ENCODE measurements at regions not wholly inside any gene's neighbourhood (a gene's known extent, or its start where the extent isn't known, plus 50 kb on each side); places are given as distances from the start of the nearest gene placed in this dataset.
"Not testable (repeated sequence)": the region's sequence is repeated elsewhere in the genome, so short reads cannot be mapped to it uniquely, and the experiment has no call there.

DNA sequence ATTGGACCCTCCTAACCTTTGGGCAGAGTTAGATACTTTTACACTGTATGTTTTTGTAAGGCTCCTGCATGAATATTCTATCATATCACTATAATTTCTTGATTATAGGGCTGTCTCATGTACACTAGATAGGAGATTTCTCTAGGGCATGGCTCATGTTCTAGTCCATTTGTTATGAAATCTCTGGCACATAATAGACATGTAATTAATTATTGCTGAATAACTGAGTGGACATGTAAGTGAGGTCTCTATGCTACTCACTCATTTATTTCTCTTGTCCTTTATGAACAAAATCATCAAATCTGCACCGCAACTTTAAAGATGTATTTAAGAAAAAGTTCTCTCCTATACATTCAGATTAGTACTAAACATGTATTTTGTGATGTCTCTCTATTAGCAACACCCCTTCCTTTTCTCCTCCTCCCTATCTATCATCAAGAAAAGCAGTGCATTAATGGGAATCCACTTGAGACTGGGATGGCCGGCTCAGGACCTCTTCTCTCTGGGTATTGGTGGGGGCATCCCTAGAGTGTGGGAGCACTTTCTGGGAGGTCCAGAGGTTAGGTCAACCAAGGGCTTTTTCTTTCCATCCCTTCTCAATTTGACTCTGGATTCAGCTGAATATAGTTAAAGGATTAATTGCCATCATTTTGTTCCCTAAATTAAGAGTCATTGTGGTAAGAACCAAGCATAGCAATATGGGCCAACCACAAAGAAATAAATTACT is 168.0 kb upstream of the HMGA2 start:
- peak; percentile 44 for DNase-seq (ENCODE audit: low spot score)

DNA sequence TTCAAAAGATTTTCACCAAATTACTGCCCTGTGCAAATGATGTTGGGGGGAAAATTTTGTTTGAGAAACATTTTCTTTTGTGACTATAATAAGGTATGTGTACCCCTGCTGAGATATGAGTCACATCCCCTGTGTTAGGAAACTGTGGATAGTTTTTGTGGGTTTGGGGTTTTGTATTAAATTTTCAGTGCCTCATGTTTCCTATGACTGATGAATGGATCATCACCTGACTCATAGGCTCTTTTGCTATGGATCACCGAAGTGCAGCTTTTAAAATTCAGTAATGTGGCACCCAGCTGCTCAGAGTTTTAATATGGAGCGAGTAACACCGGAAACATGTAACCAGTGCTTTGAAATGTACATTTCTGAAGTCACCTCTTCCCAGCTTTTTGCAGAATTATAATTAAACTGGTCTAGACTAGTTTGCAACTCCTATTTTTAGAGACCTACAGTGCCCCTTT is 167.4 kb upstream of the HMGA2 start:
- peak; percentile 99 for DNase-seq (ENCODE audit: low spot score)

DNA sequence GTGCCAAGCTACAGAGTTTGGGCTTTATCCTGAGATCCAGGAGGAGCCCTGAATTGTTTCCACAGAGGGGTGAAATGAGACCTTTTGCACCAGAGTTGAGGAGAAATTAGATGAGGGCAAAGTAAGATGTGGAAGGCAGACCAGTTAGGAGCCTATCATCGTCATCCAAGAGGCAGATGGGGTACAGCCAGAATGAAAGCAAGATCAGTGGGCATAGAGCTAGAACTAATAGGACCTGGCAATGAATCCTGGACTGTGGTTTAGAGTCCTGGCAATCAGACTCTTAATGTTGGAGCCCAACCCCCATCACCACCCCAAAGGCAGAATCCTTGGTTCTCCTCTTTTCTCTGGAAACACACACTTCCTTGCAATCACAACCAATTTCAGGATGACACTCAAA is 166.6 kb upstream of the HMGA2 start:
- peak; percentile 64 for DNase-seq (ENCODE audit: low spot score)

DNA sequence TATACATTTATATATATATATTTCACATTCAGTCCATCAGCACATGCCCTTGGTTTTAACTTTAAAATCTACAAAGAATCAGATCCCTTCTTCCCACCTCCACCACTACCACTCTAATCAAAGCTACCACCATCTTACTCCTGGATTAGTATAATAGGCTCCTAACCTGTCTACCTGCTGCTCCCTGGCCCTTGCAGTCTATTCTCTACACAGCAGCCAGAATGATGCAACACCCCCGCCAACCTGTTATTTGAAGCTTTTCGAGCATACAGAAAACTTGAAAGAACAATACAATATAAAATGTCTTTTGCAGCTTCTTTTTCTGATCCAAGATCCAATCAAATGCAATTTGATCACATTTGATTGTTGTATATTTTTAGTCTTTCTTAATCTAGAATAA is 165.9 kb upstream of the HMGA2 start:
- no peak for DNase-seq (ENCODE audit: low spot score)

DNA sequence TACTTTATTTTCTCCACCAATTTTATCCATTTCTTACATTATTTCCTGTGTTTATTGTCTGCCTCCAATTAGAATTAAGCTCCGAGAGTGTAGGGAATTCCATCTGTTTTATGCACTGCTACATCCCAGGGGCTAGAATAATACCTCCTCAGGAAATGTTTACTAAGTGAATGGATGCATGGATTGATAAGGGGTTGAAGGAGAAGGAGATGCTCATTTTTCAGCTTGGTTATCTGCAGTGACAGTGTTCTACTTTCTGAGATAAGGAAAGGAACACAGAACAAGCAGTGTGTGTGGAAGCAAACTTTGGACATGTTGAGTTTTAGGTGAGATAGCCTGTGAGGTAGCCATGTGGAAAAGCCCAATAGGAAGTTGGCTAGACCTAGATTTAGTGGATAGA is 164.6 kb upstream of the HMGA2 start:
- no peak for DNase-seq (ENCODE audit: low spot score)

DNA sequence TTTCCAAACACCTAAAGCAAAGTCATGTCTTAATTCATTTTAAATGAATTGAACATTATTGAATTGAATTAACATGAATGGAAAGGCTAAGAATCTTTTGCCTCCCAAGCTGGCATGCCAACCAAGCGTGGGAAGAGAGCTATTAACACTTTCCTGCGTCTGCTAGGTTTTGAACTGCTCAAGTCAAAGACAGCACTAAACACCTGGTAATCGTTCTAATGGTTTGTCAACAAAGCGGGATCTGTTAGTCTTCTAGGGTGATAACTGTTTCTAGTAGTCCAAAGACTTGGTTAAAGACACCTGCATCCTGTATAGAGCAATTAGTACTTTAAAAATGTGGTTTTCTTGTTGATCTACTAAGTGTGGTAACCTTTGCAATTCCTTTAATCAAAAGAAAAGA is 164.2 kb upstream of the HMGA2 start:
- DNase-seq (ENCODE audit: low spot score): no peak

DNA sequence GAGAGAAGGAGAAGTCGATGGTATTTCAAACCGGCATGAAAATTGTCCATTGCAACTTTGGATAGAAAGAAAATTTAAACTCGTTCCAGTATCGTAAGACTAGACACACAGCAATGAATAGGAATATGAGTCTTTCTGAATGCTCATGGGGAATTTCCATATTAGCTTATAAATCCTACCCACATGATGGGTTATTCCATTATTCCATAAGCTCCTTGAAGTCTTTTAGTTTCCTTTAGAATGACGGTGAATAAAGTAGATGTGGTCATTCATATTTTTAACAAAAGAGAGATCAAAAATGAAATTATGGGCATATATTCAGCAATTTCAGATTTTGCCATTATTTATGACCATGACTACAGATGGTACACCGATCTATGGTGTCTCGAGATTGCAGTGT is 163.4 kb upstream of the HMGA2 start:
- no peak for DNase-seq (ENCODE audit: low spot score)

DNA sequence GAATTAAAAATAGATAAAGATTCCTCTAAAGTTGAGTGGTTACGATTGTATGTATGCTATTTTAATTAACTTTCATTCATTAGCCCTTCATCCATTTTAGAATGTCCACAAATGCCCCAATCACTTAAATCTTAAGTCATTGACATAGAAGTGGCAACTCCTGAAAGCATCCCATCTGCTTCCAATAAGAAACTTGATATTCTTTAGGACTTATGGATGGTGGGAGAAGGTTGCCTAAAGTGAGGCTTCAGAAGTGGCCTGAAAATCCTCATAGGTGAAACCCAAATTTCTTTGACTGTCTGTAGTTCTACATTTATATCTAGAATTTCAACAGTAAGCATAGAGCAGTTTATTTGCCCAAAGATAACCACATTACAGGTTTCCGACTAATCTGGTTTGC is 161.7 kb upstream of the HMGA2 start:
- DNase-seq (ENCODE audit: low spot score): no peak

DNA sequence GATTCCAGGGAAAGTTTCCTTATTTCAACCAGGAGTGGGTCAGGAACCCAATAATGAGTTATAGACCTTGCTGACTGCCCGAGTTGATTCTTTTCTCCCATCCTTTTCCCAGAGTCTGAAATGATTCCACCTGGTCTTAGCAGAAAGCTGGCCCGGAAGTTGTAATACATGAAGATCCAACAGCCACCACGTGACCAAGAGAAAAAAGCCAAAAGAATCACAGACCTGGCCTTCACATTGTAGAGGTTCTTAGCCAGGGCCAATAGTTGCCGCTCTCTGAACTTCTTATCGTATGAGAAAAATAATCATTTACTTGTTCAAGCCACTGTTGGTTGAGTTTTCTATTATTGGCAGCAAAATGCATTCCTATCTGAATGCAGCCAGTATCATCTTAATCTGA is 161.2 kb upstream of the HMGA2 start:
- DNase-seq (ENCODE audit: low spot score): no peak

DNA sequence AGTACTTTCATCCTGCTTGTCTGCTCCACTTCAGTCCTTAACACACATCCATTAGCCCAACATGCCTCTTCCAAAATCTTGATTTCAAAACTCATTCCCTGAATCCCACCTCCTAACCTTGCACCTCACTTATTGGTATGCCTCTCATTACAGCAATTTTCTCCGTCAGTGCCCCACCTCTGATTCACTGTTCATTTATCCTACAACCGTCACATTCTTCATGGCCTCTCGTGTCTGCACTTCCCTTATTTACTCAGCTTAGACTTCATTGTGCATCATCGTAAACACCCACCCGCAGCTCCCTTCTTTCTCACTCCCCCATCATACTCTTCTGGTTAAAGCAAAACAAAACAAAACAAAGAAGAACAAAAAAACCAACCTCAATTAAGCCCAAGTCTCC is 160.6 kb upstream of the HMGA2 start:
- no peak for DNase-seq (ENCODE audit: low spot score)

DNA sequence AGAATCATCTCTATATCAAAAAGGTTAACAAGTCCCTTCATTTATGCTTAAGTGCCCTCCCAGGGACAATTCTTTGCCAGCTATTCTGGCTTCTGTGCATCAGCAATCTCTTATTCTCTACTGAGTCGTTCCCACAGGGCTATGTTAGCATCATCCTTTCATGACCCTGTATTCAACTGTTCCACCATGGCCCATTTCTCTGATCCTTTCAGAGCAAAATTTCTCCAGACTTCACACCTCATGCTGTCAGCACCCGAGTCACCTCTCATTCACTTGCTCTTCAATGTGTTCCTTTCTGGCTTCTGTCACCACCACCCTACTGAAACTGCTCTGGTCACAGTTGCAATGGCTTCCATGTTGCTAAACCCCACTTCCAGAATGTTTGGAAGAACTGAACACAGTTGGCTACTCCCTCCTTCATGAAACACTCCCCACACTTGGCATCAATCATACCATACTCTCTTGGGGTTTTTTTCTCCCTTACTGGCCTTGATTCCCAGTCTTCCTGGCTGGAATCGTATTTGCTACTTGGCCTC is 159.5 kb upstream of the HMGA2 start:
- DNase-seq (ENCODE audit: low spot score): no peak

DNA sequence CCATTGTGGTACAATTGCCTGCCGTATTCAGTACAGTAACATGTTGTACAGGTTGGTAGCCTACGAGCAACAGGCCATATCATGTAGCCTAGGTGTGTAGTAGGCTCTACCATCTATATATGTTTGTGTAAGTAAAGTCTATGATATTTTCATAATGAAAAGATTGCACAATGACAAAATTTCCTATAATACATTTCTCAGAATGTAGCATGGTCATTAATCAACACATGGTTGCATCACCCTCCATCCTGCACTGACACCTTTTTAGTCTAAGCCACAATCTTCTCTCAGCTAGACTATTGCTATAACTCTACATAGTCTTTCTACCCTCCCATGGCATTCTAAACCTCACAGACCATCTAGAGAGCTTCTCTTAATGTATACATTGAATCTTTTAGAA is 158.5 kb upstream of the HMGA2 start:
- DNase-seq (ENCODE audit: low spot score): no peak

DNA sequence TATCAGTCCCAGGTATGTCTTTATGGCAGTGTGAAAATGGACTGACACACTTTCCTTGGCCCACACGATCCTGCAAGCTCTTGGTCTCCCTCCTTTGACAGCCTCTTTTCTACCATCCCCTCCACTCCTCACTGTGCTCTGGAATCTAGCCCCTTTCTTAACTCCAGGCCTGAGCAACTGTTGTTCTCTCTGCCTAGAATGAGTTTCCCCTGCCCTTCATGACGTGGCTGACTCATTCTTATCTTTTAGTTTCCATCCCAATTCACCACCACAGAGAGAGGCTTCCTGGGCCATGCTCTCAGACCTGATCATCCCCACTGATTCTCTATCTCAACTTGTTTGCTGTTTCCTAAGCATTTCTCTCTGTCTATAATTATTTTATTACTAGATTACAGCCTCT is 157.4 kb upstream of the HMGA2 start:
- DNase-seq (ENCODE audit: low spot score): peak; percentile 37

DNA sequence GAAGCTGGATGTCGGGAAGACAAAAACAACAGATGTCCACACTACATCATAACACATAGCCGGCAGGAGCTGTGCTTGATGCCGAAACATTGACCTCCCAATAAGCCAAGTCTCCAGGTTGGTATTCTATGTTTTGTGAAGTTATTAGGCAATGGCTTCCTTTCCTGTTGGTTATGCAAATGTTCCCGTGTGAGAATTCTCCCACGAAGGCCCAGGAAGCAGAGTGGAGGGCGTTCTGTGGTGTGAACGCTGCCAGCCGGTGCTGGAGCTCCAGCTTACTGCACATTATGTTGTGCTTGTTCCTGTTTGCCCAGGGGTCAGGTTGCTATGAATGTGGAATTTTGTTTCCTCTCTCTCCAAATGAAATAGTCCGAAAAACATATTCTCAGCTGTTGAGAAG is 156.4 kb upstream of the HMGA2 start:
- DNase-seq (ENCODE audit: low spot score): no peak

DNA sequence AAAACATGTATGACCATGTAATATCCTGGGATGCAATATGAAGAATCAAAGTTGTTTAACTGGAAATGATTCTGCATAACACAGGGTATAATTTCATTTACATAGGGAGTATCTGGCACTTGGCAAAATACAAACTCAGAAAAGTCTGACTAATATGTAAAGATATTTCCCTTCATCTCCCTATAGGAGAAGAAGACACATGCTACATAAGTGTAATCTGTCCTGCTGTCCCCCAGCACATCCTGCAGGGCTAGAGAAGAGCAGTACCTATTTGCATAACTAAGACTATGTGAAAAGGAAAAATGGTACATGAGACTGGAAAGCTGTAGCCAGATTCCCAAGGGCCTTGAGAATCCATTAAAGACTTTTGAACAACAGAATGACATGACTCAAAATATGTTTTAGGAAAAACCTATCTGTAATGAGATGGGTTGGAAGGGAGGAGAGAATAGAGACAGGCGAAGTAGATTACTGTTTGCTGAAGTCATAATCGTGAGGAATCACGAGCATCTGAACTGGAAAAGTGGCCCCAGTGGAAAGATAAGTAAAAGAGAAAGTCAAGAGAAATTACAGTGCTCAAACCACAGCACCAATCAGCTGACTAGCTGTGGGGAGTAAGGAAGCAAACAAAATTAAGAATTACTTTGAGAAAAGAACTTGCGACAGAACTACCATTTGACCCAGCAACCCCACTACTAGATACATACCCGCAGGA is 155.1 kb upstream of the HMGA2 start:
- no peak for DNase-seq (ENCODE audit: low spot score)

DNA sequence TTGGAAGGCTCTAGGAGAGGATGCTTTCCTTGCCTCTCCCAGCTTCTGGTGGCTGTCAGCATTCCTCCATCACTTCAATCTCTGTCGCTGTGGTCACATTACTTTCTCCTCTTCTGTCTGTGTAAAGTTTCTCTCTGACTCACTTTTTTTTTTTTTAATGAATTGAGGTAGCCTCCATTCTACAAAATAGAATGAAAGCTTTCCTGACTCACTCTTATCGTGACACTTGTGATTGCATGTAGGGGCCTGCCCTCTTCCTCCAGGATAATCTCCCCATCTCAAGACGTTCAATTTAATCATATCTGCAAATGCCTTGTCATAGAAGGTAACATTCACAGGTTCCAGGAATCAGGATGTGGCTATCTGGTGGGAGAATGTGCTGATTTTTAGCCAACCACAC is 153.5 kb upstream of the HMGA2 start:
- peak; percentile 43 for DNase-seq (ENCODE audit: low spot score)

DNA sequence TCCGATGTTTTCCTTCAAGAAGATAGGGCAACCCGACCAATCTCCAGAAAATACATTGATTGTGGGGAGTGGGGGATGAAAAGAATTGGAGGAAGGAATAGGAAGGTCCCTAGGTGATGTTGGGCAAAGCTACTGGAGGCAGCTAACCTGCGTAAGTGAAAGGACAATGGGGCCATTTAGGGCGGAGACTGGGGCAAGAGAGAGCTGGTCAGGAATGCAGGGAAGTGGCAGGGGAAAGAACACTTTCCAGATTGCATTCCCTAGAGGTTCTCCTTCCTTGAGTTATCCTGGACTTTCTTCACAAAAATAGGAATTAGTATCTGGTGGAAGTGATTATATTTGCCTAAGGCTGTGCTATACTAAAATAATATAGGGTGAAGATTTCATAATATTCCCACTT is 151.8 kb upstream of the HMGA2 start:
- DNase-seq (ENCODE audit: low spot score): no peak

DNA sequence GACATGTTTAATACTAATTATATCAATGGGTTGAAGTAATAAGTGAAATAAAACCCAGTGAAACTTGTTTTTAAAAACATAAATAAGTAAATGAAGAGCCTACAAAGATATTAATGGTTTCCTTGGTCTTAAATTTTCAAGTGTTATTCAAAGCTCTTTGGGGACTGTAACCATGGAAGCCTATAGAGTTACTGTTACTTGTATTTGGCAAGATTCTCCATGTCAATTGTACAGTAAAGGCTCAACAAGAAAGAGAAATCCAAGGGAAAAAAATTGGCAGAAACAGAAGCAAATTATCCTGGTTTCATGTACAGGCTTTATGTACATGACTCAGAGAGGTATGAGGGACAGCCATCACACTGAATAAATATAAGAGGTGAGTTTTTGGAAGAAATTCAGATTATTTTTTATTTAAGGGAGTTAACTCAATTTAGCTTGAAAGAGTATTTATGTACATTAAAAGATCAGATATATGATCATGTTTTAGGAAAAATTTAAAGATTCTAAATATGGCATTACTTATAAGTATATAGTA is 151.1 kb upstream of the HMGA2 start:
- no peak for DNase-seq (ENCODE audit: low spot score)

DNA sequence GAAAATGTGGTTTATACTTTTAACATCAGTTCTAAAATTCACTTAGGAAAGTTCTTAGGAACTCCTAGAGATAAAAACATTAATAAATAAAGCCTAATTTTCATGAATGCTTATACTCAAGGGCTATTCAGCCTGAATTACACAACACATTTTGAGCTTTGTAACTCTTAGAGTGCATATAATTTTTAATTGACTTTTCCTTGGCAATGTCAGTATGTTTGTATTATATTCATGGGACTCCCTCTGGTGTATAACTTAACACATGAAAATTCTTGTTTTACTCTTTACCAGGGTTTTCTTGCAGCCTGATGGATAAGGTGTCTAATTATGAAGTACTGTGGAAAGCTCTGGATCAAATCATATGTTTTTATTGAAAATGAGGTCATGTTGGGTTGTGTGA is 150.6 kb upstream of the HMGA2 start:
- DNase-seq (ENCODE audit: low spot score): peak; percentile 26

DNA sequence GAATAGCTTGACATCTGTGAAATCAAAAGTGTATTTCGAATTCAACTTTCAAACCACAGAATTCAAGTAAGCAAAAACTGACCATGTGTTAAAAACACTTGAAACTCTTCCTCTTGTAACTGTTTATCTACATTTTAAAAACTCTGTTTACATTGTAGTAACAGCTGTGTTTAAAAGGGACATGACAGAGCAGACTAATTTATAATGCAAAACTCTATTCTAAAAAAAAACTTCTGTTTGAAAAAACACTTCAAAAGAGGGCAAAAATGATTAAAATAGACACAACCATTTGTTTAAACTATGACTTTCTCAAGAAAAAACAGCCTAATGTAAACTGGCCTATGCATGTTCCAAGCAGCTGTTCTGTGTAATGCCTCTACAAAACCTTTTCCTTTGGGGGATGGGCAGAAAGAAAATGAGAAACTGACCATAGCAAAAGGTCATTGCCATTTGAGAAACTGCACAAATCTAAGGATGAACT is 149.1 kb upstream of the HMGA2 start:
- no peak for DNase-seq (ENCODE audit: low spot score)

DNA sequence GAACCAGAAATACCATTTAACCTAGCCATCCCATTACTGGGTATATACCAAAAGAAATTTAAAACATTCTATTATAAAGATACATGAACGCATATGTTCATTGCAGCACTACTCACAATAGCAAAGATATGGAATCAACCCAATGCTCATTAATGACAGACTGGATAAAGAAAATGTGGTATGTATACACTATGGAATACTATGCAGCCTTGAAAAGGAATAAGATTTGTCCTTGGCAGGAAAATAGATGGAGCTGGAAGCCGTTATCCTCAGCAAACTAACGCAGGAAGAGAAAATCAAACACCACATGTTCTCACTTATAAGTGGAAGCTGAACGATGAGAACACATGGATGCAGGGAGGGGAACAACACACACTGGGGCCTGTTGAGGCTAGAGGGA is 146.1 kb upstream of the HMGA2 start:
- not testable (repeated sequence) for DNase-seq (ENCODE audit: low spot score)

DNA sequence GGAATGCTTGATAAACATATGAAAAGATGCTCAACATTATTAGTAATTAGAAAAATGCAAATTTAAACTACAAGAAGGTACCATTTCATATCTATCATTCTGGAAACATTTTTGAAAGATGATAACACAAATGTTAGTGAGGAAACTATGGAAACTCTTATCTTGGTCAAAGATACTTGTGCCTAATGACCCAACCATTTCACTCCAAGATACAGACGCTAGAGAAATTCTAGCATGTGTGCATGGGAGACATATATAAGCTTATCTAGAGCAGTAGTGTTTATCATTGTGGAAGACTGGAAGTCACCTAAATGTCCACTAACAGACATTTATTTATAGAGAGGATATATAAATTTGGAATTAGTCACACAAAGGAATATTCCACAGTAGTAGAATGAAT is 143.1 kb upstream of the HMGA2 start:
- no peak for DNase-seq (ENCODE audit: low spot score)

DNA sequence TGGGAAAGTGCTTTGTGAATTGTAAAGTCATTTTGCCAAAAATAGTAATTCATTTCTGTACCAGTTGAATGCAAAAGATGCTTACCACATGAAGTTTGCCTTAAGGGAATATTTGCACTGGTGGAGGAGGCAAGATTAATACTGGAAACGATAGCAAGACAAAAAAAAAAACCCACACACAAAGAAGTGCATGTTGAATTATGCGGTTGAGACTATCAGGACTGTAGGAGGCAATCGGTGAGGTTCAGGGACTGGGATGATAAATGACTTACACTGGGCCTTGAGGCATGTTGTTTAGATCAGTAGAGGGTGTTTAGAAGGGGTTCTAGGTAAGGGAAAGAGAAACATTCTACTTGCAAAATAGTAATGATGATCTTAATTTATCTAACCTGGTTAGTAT is 142.2 kb upstream of the HMGA2 start:
- DNase-seq (ENCODE audit: low spot score): no peak
